Spleen (tissue), 11 donors: ENCODE measurements at regions not wholly inside any gene's neighbourhood (a gene's known extent, or its start where the extent isn't known, plus 50 kb on each side); places are given as distances from the start of the nearest gene placed in this dataset.
A peak's percentile ranks its signal among the peaks of the same experiment; 100 is the strongest.

Experiments used
- DNase-seq: peaks from one replicate; pipeline ENCODE4 v3.0.0-alpha.2; 2020
- H3K27ac ChIP-seq, 8 donors: fragments of 200-600 bp; sonication (generic) in 7 of 8; 1 replicate in 4 of 8; 2 replicates in 4 of 8; pipeline versions ENCODE4 v1.5.0 to v1.8.0; 2016 to 2021; ENCODE audit warnings: inconsistent platforms in 4 of 8, mild to moderate bottlenecking in 4 of 8, moderate library complexity in 1 of 8
- H3K27me3 ChIP-seq, 7 donors: fragments of 200-600 bp; sonication (generic) in 6 of 7; replicated peaks in 1 of 7; 1 replicate in 4 of 7; 2 replicates in 3 of 7; pipeline versions ENCODE4 v1.5.0 to v1.8.0; 2016 to 2021; ENCODE audit warnings: inconsistent platforms in 3 of 7, mild to moderate bottlenecking in 1 of 7
- H3K36me3 ChIP-seq, 6 donors: fragments of 200-600 bp; sonication (generic) in 5 of 6; 1 replicate in 4 of 6; 2 replicates in 2 of 6; pipeline versions ENCODE4 v1.5.0 to v1.8.0; 2016 to 2021; ENCODE audit warnings: inconsistent platforms in 2 of 6
- H3K4me1 ChIP-seq, 6 donors: fragments of 200-600 bp; sonication (generic) in 5 of 6; 1 replicate in 3 of 6; 2 replicates in 3 of 6; pipeline versions ENCODE4 v1.5.0 to v1.8.0; 2016 to 2021; ENCODE audit warnings: inconsistent platforms in 3 of 6
- H3K4me3 ChIP-seq, 8 donors: fragments of 200-600 bp; sonication (generic) in 7 of 8; 1 replicate in 4 of 8; 2 replicates in 4 of 8; pipeline versions ENCODE4 v1.5.0 to v1.8.0; 2016 to 2021; ENCODE audit warnings: inconsistent platforms in 4 of 8, mild to moderate bottlenecking in 4 of 8, moderate library complexity in 2 of 8
- H3K9me3 ChIP-seq, 8 donors: fragments of 200-600 bp; sonication (generic) in 7 of 8; 1 replicate in 4 of 8; 2 replicates in 4 of 8; pipeline versions ENCODE4 v1.5.0 to v1.8.0; 2016 to 2021; ENCODE audit warnings: inconsistent platforms in 4 of 8
- POLR2A ChIP-seq, 3 donors: fragments of 450-650 bp; IDR thresholded peaks; one replicate each; pipeline ENCODE4 v1.5.1; 2017; ENCODE audit warnings: antibody characterized with exemption in 3 of 3, mild to moderate bottlenecking in 1 of 3
- POLR2AphosphoS5 ChIP-seq, 3 donors: sonication (generic); formaldehyde crosslinking; IDR thresholded peaks; one replicate each; pipeline ENCODE4 v1.5.1; 2017; ENCODE audit warnings: antibody characterized with exemption in 3 of 3
- WGBS, 5 donors: extraction: QIAGEN DNeasy Blood & Tissue Kit in 3 of 5; methylation state at CpG; one replicate each; pipeline versions ENCODE4 v1.1.5 to v1.1.7; 2013 to 2018; 5-methylcytosine and 5-hydroxymethylcytosine counted together
- intact Hi-C: fragments of 100-400 bp; cut with DNase I; formaldehyde crosslinking; loops from one replicate; pipeline ENCODE4 v1.15.0; 2023; ENCODE audit warnings: low total_unique reads
- TF ChIP-seq, protein P1 (sequence below), 11 experiments: fragments of 200-600 bp in 7 of 11; fragments of 450-650 bp in 4 of 11; sonication (generic) in 4 of 11; IDR thresholded peaks in 8 of 11; conservative IDR thresholded peaks in 3 of 11; 1 replicate in 7 of 11; 2 replicates in 4 of 11; pipeline versions ENCODE4 v1.4.0 to v1.8.0; 2016 to 2021; ENCODE audit warnings: antibody characterized with exemption in 11 of 11, inconsistent platforms in 4 of 11, mild to moderate bottlenecking in 1 of 11
- donor health status: healthy with polysubstance abuse.
- donor health status: DM: no; HTN: no; CAD: no; lungs with moderate emphysema.
- donor health status: DM: no; HTN: no; CAD: no.
- donor health status: Bipolar disorder and iron deficiency.
- donor health status: healthy.
- donor health status: DM: no; HTN: no; CAD: no.
- donor health status: DM: yes; HTN: yes; CAD: no.

DNA sequence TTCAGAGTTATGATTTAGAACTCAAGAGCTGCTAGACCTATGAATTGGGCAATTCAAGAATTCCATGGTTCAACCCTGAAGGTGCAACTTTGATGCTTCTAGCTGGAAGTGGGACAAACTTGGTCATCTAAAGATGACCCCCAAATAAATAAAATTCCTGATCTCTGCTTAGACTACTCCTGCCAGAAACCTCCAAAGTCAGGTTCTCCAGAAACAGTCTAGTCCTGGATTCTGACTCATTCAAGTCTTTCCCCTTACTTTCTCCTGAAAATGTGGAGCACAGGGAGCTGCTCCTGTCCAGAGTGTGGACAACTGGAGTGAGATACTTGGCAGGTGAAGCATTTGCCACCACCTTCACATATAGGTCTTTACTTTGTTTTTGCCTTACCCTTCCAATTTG lies 557.7 kb upstream of the TNP1 start:
- no peak overlapping the region for H3K27ac ChIP-seq
- peaks cover 0 to 5% (median 0%) of the 10 kb centered on the region in 6 donors for H3K4me1 ChIP-seq
- intact Hi-C loops = no loop called here

GRCh38 chr2:217415316-217415715 lies 555.5 kb upstream of the TNP1 start:
- intact Hi-C loops = no loop called here
- no peak overlapping the region for H3K4me3 ChIP-seq
- TF ChIP-seq, protein P1, sequence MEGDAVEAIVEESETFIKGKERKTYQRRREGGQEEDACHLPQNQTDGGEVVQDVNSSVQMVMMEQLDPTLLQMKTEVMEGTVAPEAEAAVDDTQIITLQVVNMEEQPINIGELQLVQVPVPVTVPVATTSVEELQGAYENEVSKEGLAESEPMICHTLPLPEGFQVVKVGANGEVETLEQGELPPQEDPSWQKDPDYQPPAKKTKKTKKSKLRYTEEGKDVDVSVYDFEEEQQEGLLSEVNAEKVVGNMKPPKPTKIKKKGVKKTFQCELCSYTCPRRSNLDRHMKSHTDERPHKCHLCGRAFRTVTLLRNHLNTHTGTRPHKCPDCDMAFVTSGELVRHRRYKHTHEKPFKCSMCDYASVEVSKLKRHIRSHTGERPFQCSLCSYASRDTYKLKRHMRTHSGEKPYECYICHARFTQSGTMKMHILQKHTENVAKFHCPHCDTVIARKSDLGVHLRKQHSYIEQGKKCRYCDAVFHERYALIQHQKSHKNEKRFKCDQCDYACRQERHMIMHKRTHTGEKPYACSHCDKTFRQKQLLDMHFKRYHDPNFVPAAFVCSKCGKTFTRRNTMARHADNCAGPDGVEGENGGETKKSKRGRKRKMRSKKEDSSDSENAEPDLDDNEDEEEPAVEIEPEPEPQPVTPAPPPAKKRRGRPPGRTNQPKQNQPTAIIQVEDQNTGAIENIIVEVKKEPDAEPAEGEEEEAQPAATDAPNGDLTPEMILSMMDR (IDR thresholded peaks at IDR 0.05 in 8 of 11, conservative IDR thresholded peaks at IDR 0.05 in 3 of 11) = no peak
- TF ChIP-seq POLR2A (IDR thresholded peaks at IDR 0.05) (no peak), POLR2AphosphoS5 (IDR thresholded peaks at IDR 0.05) (no peak)
- no peaks in the 10 kb centered on the region for H3K27me3 ChIP-seq
- no peaks in the 10 kb centered on the region for H3K36me3 ChIP-seq
- peaks cover 0 to 13% (median 1%) of the 10 kb centered on the region in 6 donors for H3K4me1 ChIP-seq
- H3K27ac ChIP-seq = no peak overlapping the region
- no peaks in the 10 kb centered on the region for H3K9me3 ChIP-seq
- 41 to 63% (median 44%) methylated on average over 1 of the region's 1 CpG for WGBS, 5 donors
- no peak for DNase-seq

More for the DNA sequence above, 557.7 kb upstream of the TNP1 start:
- no peak overlapping the region for H3K4me3 ChIP-seq
- no peaks in the 10 kb centered on the region for H3K36me3 ChIP-seq
- no peaks in the 10 kb centered on the region for H3K27me3 ChIP-seq
- no peaks in the 10 kb centered on the region for H3K9me3 ChIP-seq
- TF ChIP-seq POLR2A (IDR thresholded peaks at IDR 0.05) (no peak), POLR2AphosphoS5 (IDR thresholded peaks at IDR 0.05) (no peak)
- TF ChIP-seq, protein P1 (IDR thresholded peaks at IDR 0.05 in 8 of 11, conservative IDR thresholded peaks at IDR 0.05 in 3 of 11) = no peak
- DNase-seq = no peak

DNA sequence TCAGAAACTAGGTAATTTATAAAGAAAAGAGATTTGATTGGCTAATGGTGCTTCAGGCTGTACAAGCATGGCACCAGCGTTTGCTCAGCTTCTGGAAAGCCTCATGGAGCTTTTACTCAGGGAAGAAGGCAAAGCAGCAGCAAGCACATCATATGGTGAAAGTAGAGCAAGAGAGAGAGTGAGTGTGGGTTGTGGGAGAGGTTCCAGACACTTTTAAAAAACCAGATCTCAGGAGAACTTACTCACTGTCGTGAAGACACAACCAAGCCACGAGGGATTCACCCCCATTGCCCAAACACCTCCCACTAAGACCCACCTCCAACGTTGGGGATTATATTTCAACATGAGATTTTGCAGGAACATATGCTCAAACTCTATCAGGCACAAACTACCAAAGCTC lies 554.6 kb upstream of the TNP1 start:
- intact Hi-C loops = no loop called here
- TF ChIP-seq POLR2A (IDR thresholded peaks at IDR 0.05) (no peak), POLR2AphosphoS5 (IDR thresholded peaks at IDR 0.05) (no peak)
- TF ChIP-seq, protein P1 (IDR thresholded peaks at IDR 0.05 in 8 of 11, conservative IDR thresholded peaks at IDR 0.05 in 3 of 11) = no peak
- DNase-seq = no peak
- Histone ChIP-seq H3K4me3 (no peak overlapping the region), H3K27ac (no peak overlapping the region), H3K9me3 (no peaks in the 10 kb centered on the region), H3K36me3 (no peaks in the 10 kb centered on the region), H3K27me3 (no peaks in the 10 kb centered on the region), H3K4me1 (peaks cover 0 to 20% (median 1%) of the 10 kb centered on the region in 6 donors)
- 59 to 75% (median 75%) methylated on average over 4 of the region's 4 CpGs for whole genome bisulfite sequencing, 5 donors

GRCh38 chr2:217413193-217413592 lies 553.3 kb upstream of the TNP1 start:
- Histone ChIP-seq H3K9me3 (no peaks in the 10 kb centered on the region), H3K4me3 (no peak overlapping the region), H3K36me3 (no peaks in the 10 kb centered on the region), H3K4me1 (peaks cover 0 to 20% (median 1%) of the 10 kb centered on the region in 6 donors), H3K27me3 (no peaks in the 10 kb centered on the region), H3K27ac (peak overlapping the region in 4 of 8 donors; percentile 28 to 47 (median 38))
- intact Hi-C loops = no loop called here
- 63 to 78% (median 77%) methylated on average over 5 of the region's 5 CpGs for WGBS, 5 donors
- no peak for TF ChIP-seq POLR2A (IDR thresholded peaks at IDR 0.05)
- TF ChIP-seq, protein P1 (IDR thresholded peaks at IDR 0.05 in 8 of 11, conservative IDR thresholded peaks at IDR 0.05 in 3 of 11) = no peak
- no peak for TF ChIP-seq POLR2AphosphoS5 (IDR thresholded peaks at IDR 0.05)
- no peak for DNase-seq
